ENCODE measurements at regions not wholly inside any gene's neighbourhood (a gene's known extent, or its start where the extent isn't known, plus 50 kb on each side); places are given as distances from the start of the nearest gene placed in this dataset.

- no peak overlapping the region for H3K4me3 Mint-ChIP-seq
- H3K4me2 ChIP-seq (ENCODE audit: insufficient read depth, insufficient read length, low read length) = no peak overlapping the region
- H3K36me3 Mint-ChIP-seq (ENCODE audit: insufficient read depth in 1 of 3, low read depth in 3 of 3) = no peaks in the 10 kb centered on the region
- no peaks in the 10 kb centered on the region for H3K4me1 ChIP-seq (ENCODE audit: insufficient read depth, low read length)
- no peaks in the 10 kb centered on the region for H3K27me3 Mint-ChIP-seq (ENCODE audit: low read depth)
- no peak overlapping the region for H4K5ac ChIP-seq (ENCODE audit: insufficient read length, low read depth, low read length)
- H3K9ac ChIP-seq (ENCODE audit: extremely low read depth, insufficient read length, low read length) = no peak overlapping the region
- no peak overlapping the region for H2BK5ac ChIP-seq (ENCODE audit: insufficient read length, low read length)
- H2BK15ac ChIP-seq (ENCODE audit: low read depth, low read length) = no peak overlapping the region
- H3K9me3 ChIP-seq (ENCODE audit: control insufficient read depth, low read depth, low read length) = no peaks in the 10 kb centered on the region
- H3K14ac ChIP-seq (ENCODE audit: insufficient read depth, low read length) = no peak overlapping the region
- H3K23ac ChIP-seq (ENCODE audit: insufficient read length, low read depth, low read length) = no peak overlapping the region
- H3K18ac ChIP-seq (ENCODE audit: insufficient read length, low read depth, low read length) = no peak overlapping the region
- no peak overlapping the region for H4K91ac ChIP-seq (ENCODE audit: insufficient read length, low read depth, low read length)
- H3K23me2 ChIP-seq (ENCODE audit: insufficient read length, low read depth, low read length, poor library complexity, severe bottlenecking) = no peaks in the 10 kb centered on the region
- no peak overlapping the region for H2BK12ac ChIP-seq (ENCODE audit: insufficient read length, low read depth, low read length)
- H4K8ac ChIP-seq (replicated peaks; ENCODE audit: insufficient read length, low read depth, low read length) = no peak overlapping the region
- H3K9me3 Mint-ChIP-seq = no peaks in the 10 kb centered on the region; a peak in 1 of 5 replicates
- H3K4ac ChIP-seq (ENCODE audit: low read depth, low read length) = no peak overlapping the region
- no peak for TF ChIP-seq CTCF (conservative IDR thresholded peaks at IDR 0.05)
- H2BK20ac ChIP-seq (ENCODE audit: low read depth, low read length, poor library complexity, severe bottlenecking) = no peak overlapping the region
- H3K79me2 ChIP-seq (ENCODE audit: insufficient read depth, low read length) = no peaks in the 10 kb centered on the region
- H3K79me1 ChIP-seq (ENCODE audit: insufficient read depth, low read depth, low read length, poor library complexity, severe bottlenecking) = no peaks in the 10 kb centered on the region
- H2BK120ac ChIP-seq (ENCODE audit: low read depth, low read length, poor library complexity, severe bottlenecking) = no peak overlapping the region
- no peak overlapping the region; a peak in 1 of 7 replicates for H3K27ac Mint-ChIP-seq
- DNase-seq = no peak
- no peaks in the 10 kb centered on the region; the same call in 1 of the 2 replicates for H3K27me3 ChIP-seq (ENCODE audit: insufficient read depth, low read length)
- H3T11ph ChIP-seq (ENCODE audit: low read length) = no peak overlapping the region
- H4K20me1 ChIP-seq (ENCODE audit: control insufficient read depth, insufficient read depth, insufficient read length) = no peaks in the 10 kb centered on the region
- peaks cover 8% of the 10 kb centered on the region in 2 experiments for H3K4me1 Mint-ChIP-seq
- no CpG with 5 or more reads among the region's 4 CpGs for WGBS (ENCODE audit: extremely low coverage, insufficient read length, low lambda C conversion rate)
- no peak overlapping the region for H3K27ac ChIP-seq (ENCODE audit: insufficient read length, low read depth, low read length)
- no peak overlapping the region for H2AK5ac ChIP-seq (ENCODE audit: insufficient read length, low read length)
- H2AFZ ChIP-seq (ENCODE audit: low read length) = no peak overlapping the region
- H3K56ac ChIP-seq (ENCODE audit: insufficient read length, low read depth, low read length) = no peak overlapping the region
These were observed 1235.0 kb upstream of the SORCS1 start for GRCh38 chr10:108399465-108399864.

All from H9 (cell line).